Liver (tissue), 3 donors: ENCODE measurements at regions not wholly inside any gene's neighbourhood (a gene's known extent, or its start where the extent isn't known, plus 50 kb on each side); places are given as distances from the start of the nearest gene placed in this dataset.

Experiments used
- TAF1 ChIP-seq: conservative IDR thresholded peaks from 2 replicates; pipeline ENCODE4 v1.6.1; 2016; ENCODE audit warnings: antibody characterized with exemption, mild to moderate bottlenecking
- TF ChIP-seq, protein P1 (sequence below): fragments of 150-350 bp; IDR thresholded peaks from 2 replicates; pipeline ENCODE4 v1.5.1; 2017; ENCODE audit warnings: improper control_type of control experiment, low read depth, low read length; ENCODE audit not compliant: missing input control
- TF ChIP-seq, protein P2 (sequence below): IDR thresholded peaks from 2 replicates; pipeline ENCODE4 v1.6.1; 2016; ENCODE audit warnings: antibody characterized with exemption
- TF ChIP-seq, protein P3 (sequence below): IDR thresholded peaks from 2 replicates; pipeline ENCODE4 v1.6.1; 2016; ENCODE audit warnings: antibody characterized with exemption, mild to moderate bottlenecking
- donor health status: healthy.
- donor health status: healthy.

DNA sequence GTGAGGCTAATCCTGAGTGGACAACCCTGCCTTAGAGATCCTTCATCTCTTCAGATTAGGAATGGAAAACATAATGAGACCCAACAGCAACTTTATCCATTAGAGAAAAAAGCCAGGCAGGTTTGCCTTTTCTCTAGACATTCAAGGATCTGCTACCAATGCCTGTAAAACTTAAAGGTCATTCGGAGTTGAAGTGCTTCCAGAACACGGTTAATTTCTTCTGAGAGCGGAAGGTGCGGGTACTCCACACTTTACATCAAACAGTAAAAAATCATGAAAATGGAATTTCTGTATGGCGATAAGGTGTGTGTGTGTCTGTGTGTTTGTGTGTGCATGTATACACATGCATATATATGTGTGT lies 65.2 kb upstream of the PRKACB start:
- TF ChIP-seq, protein P1, sequence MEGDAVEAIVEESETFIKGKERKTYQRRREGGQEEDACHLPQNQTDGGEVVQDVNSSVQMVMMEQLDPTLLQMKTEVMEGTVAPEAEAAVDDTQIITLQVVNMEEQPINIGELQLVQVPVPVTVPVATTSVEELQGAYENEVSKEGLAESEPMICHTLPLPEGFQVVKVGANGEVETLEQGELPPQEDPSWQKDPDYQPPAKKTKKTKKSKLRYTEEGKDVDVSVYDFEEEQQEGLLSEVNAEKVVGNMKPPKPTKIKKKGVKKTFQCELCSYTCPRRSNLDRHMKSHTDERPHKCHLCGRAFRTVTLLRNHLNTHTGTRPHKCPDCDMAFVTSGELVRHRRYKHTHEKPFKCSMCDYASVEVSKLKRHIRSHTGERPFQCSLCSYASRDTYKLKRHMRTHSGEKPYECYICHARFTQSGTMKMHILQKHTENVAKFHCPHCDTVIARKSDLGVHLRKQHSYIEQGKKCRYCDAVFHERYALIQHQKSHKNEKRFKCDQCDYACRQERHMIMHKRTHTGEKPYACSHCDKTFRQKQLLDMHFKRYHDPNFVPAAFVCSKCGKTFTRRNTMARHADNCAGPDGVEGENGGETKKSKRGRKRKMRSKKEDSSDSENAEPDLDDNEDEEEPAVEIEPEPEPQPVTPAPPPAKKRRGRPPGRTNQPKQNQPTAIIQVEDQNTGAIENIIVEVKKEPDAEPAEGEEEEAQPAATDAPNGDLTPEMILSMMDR = no peak
- TF ChIP-seq, protein P2, sequence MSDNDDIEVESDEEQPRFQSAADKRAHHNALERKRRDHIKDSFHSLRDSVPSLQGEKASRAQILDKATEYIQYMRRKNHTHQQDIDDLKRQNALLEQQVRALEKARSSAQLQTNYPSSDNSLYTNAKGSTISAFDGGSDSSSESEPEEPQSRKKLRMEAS = no peak
- TF ChIP-seq, protein P3, sequence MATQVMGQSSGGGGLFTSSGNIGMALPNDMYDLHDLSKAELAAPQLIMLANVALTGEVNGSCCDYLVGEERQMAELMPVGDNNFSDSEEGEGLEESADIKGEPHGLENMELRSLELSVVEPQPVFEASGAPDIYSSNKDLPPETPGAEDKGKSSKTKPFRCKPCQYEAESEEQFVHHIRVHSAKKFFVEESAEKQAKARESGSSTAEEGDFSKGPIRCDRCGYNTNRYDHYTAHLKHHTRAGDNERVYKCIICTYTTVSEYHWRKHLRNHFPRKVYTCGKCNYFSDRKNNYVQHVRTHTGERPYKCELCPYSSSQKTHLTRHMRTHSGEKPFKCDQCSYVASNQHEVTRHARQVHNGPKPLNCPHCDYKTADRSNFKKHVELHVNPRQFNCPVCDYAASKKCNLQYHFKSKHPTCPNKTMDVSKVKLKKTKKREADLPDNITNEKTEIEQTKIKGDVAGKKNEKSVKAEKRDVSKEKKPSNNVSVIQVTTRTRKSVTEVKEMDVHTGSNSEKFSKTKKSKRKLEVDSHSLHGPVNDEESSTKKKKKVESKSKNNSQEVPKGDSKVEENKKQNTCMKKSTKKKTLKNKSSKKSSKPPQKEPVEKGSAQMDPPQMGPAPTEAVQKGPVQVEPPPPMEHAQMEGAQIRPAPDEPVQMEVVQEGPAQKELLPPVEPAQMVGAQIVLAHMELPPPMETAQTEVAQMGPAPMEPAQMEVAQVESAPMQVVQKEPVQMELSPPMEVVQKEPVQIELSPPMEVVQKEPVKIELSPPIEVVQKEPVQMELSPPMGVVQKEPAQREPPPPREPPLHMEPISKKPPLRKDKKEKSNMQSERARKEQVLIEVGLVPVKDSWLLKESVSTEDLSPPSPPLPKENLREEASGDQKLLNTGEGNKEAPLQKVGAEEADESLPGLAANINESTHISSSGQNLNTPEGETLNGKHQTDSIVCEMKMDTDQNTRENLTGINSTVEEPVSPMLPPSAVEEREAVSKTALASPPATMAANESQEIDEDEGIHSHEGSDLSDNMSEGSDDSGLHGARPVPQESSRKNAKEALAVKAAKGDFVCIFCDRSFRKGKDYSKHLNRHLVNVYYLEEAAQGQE = no peak
- TF ChIP-seq TAF1 = no peak
